H1 (cell line): ENCODE measurements at regions not wholly inside any gene's neighbourhood (a gene's known extent, or its start where the extent isn't known, plus 50 kb on each side); places are given as distances from the start of the nearest gene placed in this dataset.

Experiments
- CTCF ChIA-PET: fragments of 300-600 bp; sonication (Branson Sonifier 250); formaldehyde crosslinking; loops from one replicate; lab custom pipeline; 2021; ENCODE audit not compliant: partially characterized antibody; lab: Charles Lee
- POLR2A ChIA-PET: fragments of 300-600 bp; sonication (Branson Sonifier 250); formaldehyde crosslinking; loops from one replicate; lab custom pipeline; 2021; ENCODE audit warnings: inconsistent platforms; ENCODE audit not compliant: partially characterized antibody; lab: Charles Lee
- DNase-seq, 2 experiments: peaks; one replicate each; pipeline versions ENCODE4 v3.0.0 to v3.0.0-alpha.2; 2010 to 2022; ENCODE audit warnings: low spot score in 2 of 2, low read depth in 1 of 2, mixed read lengths in 1 of 2
- FAIRE-seq: peaks from 2 replicates; lab custom pipeline; 2011; peaks lifted over from hg19 to GRCh38; lab: Jason Lieb, UNC
- H2AFZ ChIP-seq: 2 replicates; pipeline ENCODE4 v1.8.1; 2012; ENCODE audit warnings: low read length, inconsistent platforms
- H2AK5ac ChIP-seq: 2 replicates; pipeline ENCODE4 v1.6.1; 2013; ENCODE audit warnings: low read depth, low read length
- H2BK120ac ChIP-seq: replicated peaks from 2 replicates; pipeline ENCODE3; 2013; ENCODE audit warnings: low read depth, low read length, inconsistent platforms
- H2BK12ac ChIP-seq: 2 replicates; pipeline ENCODE4 v1.6.1; 2013; ENCODE audit warnings: low read depth, low read length
- H2BK15ac ChIP-seq: 2 replicates; pipeline ENCODE4 v1.6.1; 2013; ENCODE audit warnings: low read length
- H2BK20ac ChIP-seq: 2 replicates; pipeline ENCODE4 v1.6.1; 2013; ENCODE audit warnings: low read length
- H2BK5ac ChIP-seq: 2 replicates; pipeline ENCODE4 v1.6.1; 2013; ENCODE audit warnings: low read depth, low read length
- H3K14ac ChIP-seq: 2 replicates; pipeline ENCODE4 v1.6.1; 2013; ENCODE audit warnings: inconsistent platforms; ENCODE audit not compliant: insufficient read length
- H3K18ac ChIP-seq: 2 replicates; pipeline ENCODE4 v1.6.1; 2013; ENCODE audit warnings: low read length; ENCODE audit errors: extremely low read depth
- H3K23ac ChIP-seq: 2 replicates; pipeline ENCODE4 v1.6.1; 2013; ENCODE audit warnings: inconsistent platforms; ENCODE audit not compliant: insufficient read length
- H3K23me2 ChIP-seq: 2 replicates; pipeline ENCODE4 v1.6.1; 2013; ENCODE audit warnings: low read depth, low read length
- H3K27ac ChIP-seq: 2 replicates; pipeline ENCODE4 v1.6.1; 2011; ENCODE audit warnings: low read depth, low read length, inconsistent platforms
- H3K27me3 ChIP-seq, 4 experiments: replicated peaks in 1 of 4; 1 replicate in 1 of 4; 2 replicates in 3 of 4; pipeline versions ENCODE4 v1.6.1 to v1.8.1; 2011 to 2013; ENCODE audit warnings: low read length in 3 of 4, mild to moderate bottlenecking in 3 of 4, inconsistent platforms in 2 of 4, mixed read lengths in 2 of 4, moderate library complexity in 1 of 4; ENCODE audit not compliant: control insufficient read depth in 3 of 4, insufficient read depth in 3 of 4; ENCODE audit errors: extremely low read depth in 1 of 4
- H3K36me3 ChIP-seq, 4 experiments: 2 replicates each; pipeline versions ENCODE4 v1.6.1 to v1.8.1; 2011 to 2013; ENCODE audit warnings: mild to moderate bottlenecking in 4 of 4, low read length in 3 of 4, moderate library complexity in 2 of 4, control low read depth in 1 of 4, inconsistent platforms in 1 of 4; ENCODE audit not compliant: insufficient read depth in 4 of 4, control insufficient read depth in 2 of 4
- H3K4ac ChIP-seq: replicated peaks from 2 replicates; pipeline ENCODE3; 2013; ENCODE audit warnings: low read length, low read depth, mixed read lengths, inconsistent platforms; ENCODE audit not compliant: insufficient read length
- H3K4me1 ChIP-seq, 4 experiments: replicated peaks in 1 of 4; 1 replicate in 1 of 4; 2 replicates in 3 of 4; pipeline versions ENCODE4 v1.6.1 to v1.8.1; 2011 to 2013; ENCODE audit warnings: low read length in 3 of 4, inconsistent platforms in 2 of 4, mixed read lengths in 1 of 4; ENCODE audit not compliant: insufficient read depth in 4 of 4, control insufficient read depth in 3 of 4
- H3K4me2 ChIP-seq, 2 experiments: 2 replicates each; pipeline versions ENCODE4 v1.6.1 to v1.8.1; 2011 to 2013; ENCODE audit warnings: low read depth in 2 of 2, low read length in 2 of 2, control low read depth in 1 of 2, inconsistent platforms in 1 of 2, mild to moderate bottlenecking in 1 of 2; ENCODE audit not compliant: insufficient read depth in 1 of 2
- H3K4me3 ChIP-seq, 4 experiments: fragments of 200-600, 300-600 bp in 1 of 4; sonication (generic), shearing (Covaris generic), sonication (Bioruptor Twin) in 1 of 4; 2 replicates each; pipeline versions ENCODE4 v1.5.1 to v1.8.1; 2011 to 2016; ENCODE audit warnings: low read length in 4 of 4, low read depth in 3 of 4, control low read depth in 2 of 4, inconsistent platforms in 2 of 4, mild to moderate bottlenecking in 2 of 4, mixed read lengths in 1 of 4, moderate library complexity in 1 of 4; ENCODE audit not compliant: insufficient read depth in 2 of 4; ENCODE audit errors: extremely low read depth in 1 of 4
- H3K56ac ChIP-seq: replicated peaks from 2 replicates; pipeline ENCODE3; 2013; ENCODE audit warnings: low read depth, mild to moderate bottlenecking, mixed read lengths, low read length, inconsistent platforms; ENCODE audit not compliant: insufficient read length
- H3K79me1 ChIP-seq: 2 replicates; pipeline ENCODE4 v1.6.1; 2013; ENCODE audit warnings: low read depth, low read length, control low read depth
- H3K79me2 ChIP-seq, 2 experiments: 2 replicates each; pipeline versions ENCODE4 v1.6.1 to v1.8.1; 2012 to 2013; ENCODE audit warnings: low read length in 2 of 2, mild to moderate bottlenecking in 2 of 2, inconsistent platforms in 1 of 2; ENCODE audit not compliant: insufficient read depth in 2 of 2, control insufficient read depth in 1 of 2
- H3K9ac ChIP-seq, 4 experiments: replicated peaks in 1 of 4; 1 replicate in 1 of 4; 2 replicates in 3 of 4; pipeline versions ENCODE4 v1.6.1 to v1.8.1; 2011 to 2013; ENCODE audit warnings: low read depth in 3 of 4, low read length in 3 of 4, control low read depth in 2 of 4, mild to moderate bottlenecking in 2 of 4, moderate library complexity in 2 of 4, inconsistent platforms in 1 of 4; ENCODE audit errors: extremely low read depth in 1 of 4
- H3K9me3 ChIP-seq, 2 experiments: 2 replicates each; pipeline versions ENCODE4 v1.6.1 to v1.8.1; 2012 to 2013; ENCODE audit warnings: mild to moderate bottlenecking in 2 of 2, moderate library complexity in 2 of 2, control low read depth in 1 of 2, inconsistent platforms in 1 of 2, low read depth in 1 of 2, low read length in 1 of 2, mixed read lengths in 1 of 2; ENCODE audit not compliant: insufficient read depth in 2 of 2
- H4K20me1 ChIP-seq, 2 experiments: replicated peaks in 1 of 2; 2 replicates each; pipeline versions ENCODE3 to v1.8.1; 2011 to 2013; ENCODE audit warnings: inconsistent platforms in 2 of 2, low read length in 2 of 2, mild to moderate bottlenecking in 1 of 2; ENCODE audit not compliant: insufficient read depth in 2 of 2, control insufficient read depth in 1 of 2
- H4K5ac ChIP-seq: 2 replicates; pipeline ENCODE4 v1.6.1; 2013; ENCODE audit warnings: low read length, low read depth, mixed read lengths, inconsistent platforms; ENCODE audit not compliant: insufficient read length
- H4K8ac ChIP-seq: 2 replicates; pipeline ENCODE4 v1.8.0; 2013; ENCODE audit warnings: mild to moderate bottlenecking, moderate library complexity, low read length, inconsistent platforms; ENCODE audit not compliant: insufficient read depth; ENCODE audit errors: extremely low read depth
- H4K91ac ChIP-seq: replicated peaks from 2 replicates; pipeline ENCODE3; 2013; ENCODE audit warnings: low read length, mixed read lengths, inconsistent platforms; ENCODE audit not compliant: insufficient read length
- BCL11A ChIP-seq, 2 experiments: IDR thresholded peaks; one replicate each; pipeline ENCODE4 v1.6.1; 2011; ENCODE audit warnings: low read depth in 2 of 2, low read length in 2 of 2, mild to moderate bottlenecking in 2 of 2
- BRCA1 ChIP-seq: IDR thresholded peaks from 2 replicates; pipeline ENCODE4 v1.6.1; 2012; ENCODE audit warnings: low read depth, low read length, improper control_type of control experiment
- CREB1 ChIP-seq: IDR thresholded peaks from 2 replicates; pipeline ENCODE4 v1.6.1; 2012; ENCODE audit warnings: inconsistent platforms
- JUND ChIP-seq: IDR thresholded peaks from 2 replicates; pipeline ENCODE4 v1.6.1; 2011; ENCODE audit warnings: mild to moderate bottlenecking, improper control_type of control experiment, low read length
- NANOG ChIP-seq: IDR thresholded peaks from 2 replicates; pipeline ENCODE4 v1.6.1; 2011; ENCODE audit warnings: low read length, low read depth, mild to moderate bottlenecking, inconsistent platforms; ENCODE audit not compliant: insufficient read depth, poor library complexity, severe bottlenecking
- SUZ12 ChIP-seq: fragments of 200-600 bp; sonication (generic); IDR thresholded peaks from 2 replicates; pipeline ENCODE4 v1.6.1; 2012; ENCODE audit warnings: mild to moderate bottlenecking, inconsistent platforms, low read length, moderate library complexity, mixed read lengths
- TAF7 ChIP-seq: optimal IDR thresholded peaks from 2 replicates; pipeline ENCODE3; 2011; ENCODE audit warnings: low read depth, mild to moderate bottlenecking, inconsistent platforms, low read length, moderate library complexity, borderline replicate concordance
- TF ChIP-seq, protein P1 (sequence below): IDR thresholded peaks from 2 replicates; pipeline ENCODE4 v1.6.1; 2011; ENCODE audit warnings: low read length, improper control_type of control experiment

GRCh38 chr21:20592463-20592862 lies 405.7 kb upstream of the NCAM2 start:
- FAIRE-seq (no peak), DNase-seq (no peak)
- no peak overlapping the region for H4K8ac ChIP-seq
- no peak overlapping the region for H2BK120ac ChIP-seq
- CTCF ChIA-PET, result no interaction called here
- no peaks in the 10 kb centered on the region for H3K79me2 ChIP-seq
- 0 out of 7 replicates have a peak, but pooled peaks cover 0 to 2% (median 0%) of the 10 kb centered on the region in 4 experiments for H3K4me1 ChIP-seq
- H3K79me1 ChIP-seq, result no peaks in the 10 kb centered on the region
- H3K4me3 ChIP-seq, result no peak overlapping the region
- peaks cover 0 to 5% of the 10 kb centered on the region in 2 experiments; a peak in 1 of 4 replicates for H3K9me3 ChIP-seq
- H2AK5ac ChIP-seq, result peak overlapping the region; percentile 39; the same call in 1 of the 2 replicates
- H3K4me2 ChIP-seq, result no peak overlapping the region
- no peaks in the 10 kb centered on the region for H3K27me3 ChIP-seq
- H3K23me2 ChIP-seq, result no peaks in the 10 kb centered on the region
- H3K14ac ChIP-seq, result no peak overlapping the region
- no peak overlapping the region; the same call in 1 of the 2 replicates for H3K18ac ChIP-seq
- no peak overlapping the region for H2BK15ac ChIP-seq
- no peaks in the 10 kb centered on the region for H4K20me1 ChIP-seq
- TF ChIP-seq NANOG, result no peak
- no peak for TF ChIP-seq CREB1
- no peak for TF ChIP-seq TAF7
- TF ChIP-seq, protein P1, sequence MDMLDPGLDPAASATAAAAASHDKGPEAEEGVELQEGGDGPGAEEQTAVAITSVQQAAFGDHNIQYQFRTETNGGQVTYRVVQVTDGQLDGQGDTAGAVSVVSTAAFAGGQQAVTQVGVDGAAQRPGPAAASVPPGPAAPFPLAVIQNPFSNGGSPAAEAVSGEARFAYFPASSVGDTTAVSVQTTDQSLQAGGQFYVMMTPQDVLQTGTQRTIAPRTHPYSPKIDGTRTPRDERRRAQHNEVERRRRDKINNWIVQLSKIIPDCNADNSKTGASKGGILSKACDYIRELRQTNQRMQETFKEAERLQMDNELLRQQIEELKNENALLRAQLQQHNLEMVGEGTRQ, result no peak
- no peak for TF ChIP-seq BRCA1
- no peak for TF ChIP-seq BCL11A (IDR thresholded peaks at IDR 0.05; ENCODE audit: low read depth in 2 of 2, low read length in 2 of 2)
- TF ChIP-seq SUZ12, result no peak
- no peak for TF ChIP-seq JUND
- peak overlapping the region; percentile 52 for H4K91ac ChIP-seq
- no peak overlapping the region for H3K23ac ChIP-seq
- no peak overlapping the region for H2BK12ac ChIP-seq
- H4K5ac ChIP-seq, result no peak overlapping the region
- peak overlapping the region; percentile 96; the same call in 1 of the 2 replicates for H2BK5ac ChIP-seq
- H3K36me3 ChIP-seq, result no peaks in the 10 kb centered on the region
- H3K27ac ChIP-seq, result no peak overlapping the region
- POLR2A ChIA-PET, result no interaction called here
- 0 out of 2 replicates have a peak overlapping the region, but pooled peaks have one; percentile 33 for H2AFZ ChIP-seq
- H3K56ac ChIP-seq, result no peak overlapping the region
- H3K4ac ChIP-seq, result no peak overlapping the region
- peak overlapping the region; percentile 21; the same call in 1 of the 2 replicates for H2BK20ac ChIP-seq
- no peak overlapping the region for H3K9ac ChIP-seq
